Transverse colon (tissue), 4 donors: ENCODE measurements at regions not wholly inside any gene's neighbourhood (a gene's known extent, or its start where the extent isn't known, plus 50 kb on each side); places are given as distances from the start of the nearest gene placed in this dataset.

Source experiments
- DNase-seq: peaks from one replicate; pipeline ENCODE4 v3.0.0-alpha.2; 2019
- H3K27ac ChIP-seq, 4 donors: fragments of 200-600 bp; sonication (generic); 2 replicates each; pipeline ENCODE4 v1.5.1; 2016 to 2018; ENCODE audit warnings: inconsistent platforms in 4 of 4
- H3K27me3 ChIP-seq: fragments of 200-600 bp; sonication (generic); 2 replicates; pipeline ENCODE4 v1.5.1; 2017; ENCODE audit warnings: inconsistent platforms
- H3K36me3 ChIP-seq, 4 donors: fragments of 200-600 bp; sonication (generic); 2 replicates each; pipeline ENCODE4 v1.5.1; 2017 to 2019; ENCODE audit warnings: inconsistent platforms in 4 of 4
- H3K4me1 ChIP-seq, 4 donors: fragments of 200-600 bp; sonication (generic); 2 replicates each; pipeline ENCODE4 v1.5.1; 2017 to 2020; ENCODE audit warnings: inconsistent platforms in 4 of 4
- H3K4me3 ChIP-seq, 4 donors: fragments of 200-600 bp; sonication (generic); 1 replicate in 1 of 4; 2 replicates in 3 of 4; pipeline versions ENCODE4 v1.5.1 to v1.6.1; 2017 to 2019; ENCODE audit warnings: inconsistent platforms in 4 of 4
- H3K9me3 ChIP-seq, 2 donors: fragments of 200-600 bp; sonication (generic); 2 replicates each; pipeline ENCODE4 v1.5.1; 2017 to 2019; ENCODE audit warnings: inconsistent platforms in 2 of 2
- EP300 ChIP-seq: sonication (generic); formaldehyde crosslinking; IDR thresholded peaks from one replicate; pipeline ENCODE4 v1.6.1; 2017; ENCODE audit warnings: antibody characterized with exemption, low read depth
- POLR2A ChIP-seq: fragments of 450-650 bp; IDR thresholded peaks from one replicate; pipeline ENCODE4 v1.6.1; 2016; ENCODE audit warnings: antibody characterized with exemption, mild to moderate bottlenecking, moderate library complexity
- POLR2AphosphoS5 ChIP-seq, 3 donors: sonication (generic); formaldehyde crosslinking; IDR thresholded peaks; one replicate each; pipeline ENCODE4 v1.6.1; 2016; ENCODE audit warnings: antibody characterized with exemption in 3 of 3
- WGBS, 2 donors: methylation state at CpG; one replicate each; pipeline ENCODE4 v1.1.5; 2018; ENCODE audit warnings: low coverage in 1 of 2; 5-methylcytosine and 5-hydroxymethylcytosine counted together
- in situ Hi-C, 4 donors: fragments of 200-750 bp; cut with MboI; loops; one replicate each; pipeline versions ENCODE4 v1.15.0 to v1.15.1; 2017; ENCODE audit warnings: low sequenced_read_pairs in 3 of 4, low pct_ligation_motif_present in 1 of 4, low pct_unique_long_range_greater_than_20kb in 1 of 4
- intact Hi-C: fragments of 100-400 bp; cut with DNase I; formaldehyde crosslinking; loops from one replicate; pipeline ENCODE4 v1.15.1; 2023; ENCODE audit warnings: low total_unique reads
- TF ChIP-seq, protein P1 (sequence below), 5 experiments: fragments of 200-600 bp in 3 of 5; fragments of 450-650 bp in 2 of 5; sonication (generic) in 3 of 5; IDR thresholded peaks; 1 replicate in 2 of 5; 2 replicates in 3 of 5; pipeline ENCODE4 v1.5.1; 2016 to 2017; ENCODE audit warnings: antibody characterized with exemption in 5 of 5, inconsistent platforms in 3 of 5, mild to moderate bottlenecking in 2 of 5, moderate library complexity in 1 of 5

- Histone ChIP-seq H3K9me3 (no peaks in the 10 kb centered on the region), H3K27me3 (peaks cover 8% of the 10 kb centered on the region), H3K27ac (no peak overlapping the region), H3K36me3 (no peaks in the 10 kb centered on the region), H3K4me1 (peaks cover 0 to 9% (median 0%) of the 10 kb centered on the region in 4 donors), H3K4me3 (no peak overlapping the region)
- no peak for DNase-seq
- in situ Hi-C loops (no loop called here), intact Hi-C loops (no loop called here)
- 76 to 88% methylated on average over 10 of the region's 10 CpGs for WGBS, 2 donors
- TF ChIP-seq POLR2A (no peak), POLR2AphosphoS5 (IDR thresholded peaks at IDR 0.05) (no peak), EP300 (no peak)
- TF ChIP-seq, protein P1, sequence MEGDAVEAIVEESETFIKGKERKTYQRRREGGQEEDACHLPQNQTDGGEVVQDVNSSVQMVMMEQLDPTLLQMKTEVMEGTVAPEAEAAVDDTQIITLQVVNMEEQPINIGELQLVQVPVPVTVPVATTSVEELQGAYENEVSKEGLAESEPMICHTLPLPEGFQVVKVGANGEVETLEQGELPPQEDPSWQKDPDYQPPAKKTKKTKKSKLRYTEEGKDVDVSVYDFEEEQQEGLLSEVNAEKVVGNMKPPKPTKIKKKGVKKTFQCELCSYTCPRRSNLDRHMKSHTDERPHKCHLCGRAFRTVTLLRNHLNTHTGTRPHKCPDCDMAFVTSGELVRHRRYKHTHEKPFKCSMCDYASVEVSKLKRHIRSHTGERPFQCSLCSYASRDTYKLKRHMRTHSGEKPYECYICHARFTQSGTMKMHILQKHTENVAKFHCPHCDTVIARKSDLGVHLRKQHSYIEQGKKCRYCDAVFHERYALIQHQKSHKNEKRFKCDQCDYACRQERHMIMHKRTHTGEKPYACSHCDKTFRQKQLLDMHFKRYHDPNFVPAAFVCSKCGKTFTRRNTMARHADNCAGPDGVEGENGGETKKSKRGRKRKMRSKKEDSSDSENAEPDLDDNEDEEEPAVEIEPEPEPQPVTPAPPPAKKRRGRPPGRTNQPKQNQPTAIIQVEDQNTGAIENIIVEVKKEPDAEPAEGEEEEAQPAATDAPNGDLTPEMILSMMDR (IDR thresholded peaks at IDR 0.05), result no peak
Observed at GRCh38 chr5:17403695-17404490, 94.1 kb upstream of the TAF11L2 start.

- no peak for DNase-seq
- in situ Hi-C loops (no loop called here), intact Hi-C loops (no loop called here)
- Histone ChIP-seq H3K4me1 (peaks cover 0 to 9% (median 0%) of the 10 kb centered on the region in 4 donors), H3K36me3 (no peaks in the 10 kb centered on the region), H3K4me3 (no peak overlapping the region), H3K27ac (no peak overlapping the region), H3K9me3 (no peaks in the 10 kb centered on the region), H3K27me3 (peaks cover 4% of the 10 kb centered on the region)
- TF ChIP-seq, protein P1 (IDR thresholded peaks at IDR 0.05), result no peak
- TF ChIP-seq POLR2A, result no peak
- no peak for TF ChIP-seq EP300
- no peak for TF ChIP-seq POLR2AphosphoS5 (IDR thresholded peaks at IDR 0.05)
- WGBS, 2 donors, result 50 to 85% methylated on average over 2 of the region's 2 CpGs
Observed at GRCh38 chr5:17405976-17406375, 92.1 kb upstream of the TAF11L2 start.

DNA sequence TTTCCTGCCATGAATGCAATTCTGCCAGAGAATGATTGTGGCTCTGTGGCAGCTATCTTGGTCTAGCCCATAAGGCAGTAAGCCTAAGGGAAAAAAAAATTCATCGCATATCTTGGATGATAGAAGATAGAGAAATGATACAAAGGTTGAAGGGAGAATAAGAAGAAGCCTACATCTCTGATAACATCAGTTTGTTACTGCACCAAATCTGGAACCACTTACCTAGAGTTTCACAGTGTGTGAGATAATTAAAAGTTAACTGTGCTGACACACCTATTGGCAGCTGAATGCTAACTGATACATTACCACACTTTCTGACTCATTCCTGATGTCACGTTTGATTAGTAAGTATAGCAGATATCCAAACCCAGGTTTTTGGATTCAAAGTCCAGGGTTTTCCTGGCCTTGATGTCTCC lies 91.6 kb upstream of the TAF11L2 start:
- WGBS, 2 donors, result 50 to 69% methylated on average over 2 of the region's 2 CpGs
- Histone ChIP-seq H3K27ac (no peak overlapping the region), H3K27me3 (no peaks in the 10 kb centered on the region), H3K4me3 (no peak overlapping the region), H3K4me1 (peaks cover 0 to 8% (median 0%) of the 10 kb centered on the region in 4 donors), H3K9me3 (no peaks in the 10 kb centered on the region), H3K36me3 (no peaks in the 10 kb centered on the region)
- no peak for TF ChIP-seq POLR2A
- TF ChIP-seq EP300, result no peak
- no peak for TF ChIP-seq POLR2AphosphoS5 (IDR thresholded peaks at IDR 0.05)
- TF ChIP-seq, protein P1 (IDR thresholded peaks at IDR 0.05), result no peak
- in situ Hi-C loops (no loop called here), intact Hi-C loops (no loop called here)
- no peak for DNase-seq

DNA sequence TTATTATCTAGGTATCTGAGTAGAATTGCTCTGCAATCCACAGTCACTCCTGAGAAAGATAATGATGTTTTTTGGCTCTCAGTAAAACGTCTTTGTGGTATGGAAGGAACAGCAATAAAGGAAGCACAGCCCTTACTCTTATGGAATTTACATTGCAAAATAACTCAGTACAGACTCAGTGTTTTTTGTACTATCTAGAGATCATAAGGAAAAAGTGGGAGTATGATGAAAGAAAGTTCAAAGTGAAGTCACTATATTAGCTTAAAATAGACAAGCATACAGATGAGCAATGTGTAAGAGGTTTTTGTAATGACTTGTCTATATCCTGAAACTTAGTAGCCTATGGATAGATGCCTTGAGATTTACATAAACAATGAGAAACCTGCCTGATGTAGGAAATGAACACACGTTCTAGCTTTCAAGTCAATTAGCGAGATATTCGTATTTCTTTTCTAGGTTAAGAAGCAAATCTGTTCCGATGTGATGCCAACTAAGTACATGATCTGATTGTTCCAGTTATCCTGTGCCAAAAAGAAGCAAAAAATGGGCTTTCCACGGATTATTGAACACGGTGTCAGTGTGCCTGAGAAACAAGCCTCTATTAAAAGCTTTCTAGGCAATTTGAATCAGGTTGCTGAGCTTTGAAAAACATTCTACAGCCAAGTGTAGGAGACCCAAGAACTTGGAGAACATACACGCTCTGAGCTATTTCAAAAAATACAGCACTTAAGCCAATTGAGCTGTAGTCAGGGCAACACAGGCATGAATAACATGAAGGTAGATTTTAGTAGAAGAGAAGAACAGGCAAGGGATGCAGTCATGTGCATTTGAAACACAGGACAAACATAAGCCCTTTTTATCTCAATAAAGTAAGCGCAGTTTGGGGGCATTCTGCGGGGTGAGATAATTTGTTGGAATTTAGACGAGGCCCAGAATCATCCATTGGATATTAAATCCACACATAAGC lies 86.3 kb upstream of the TAF11L2 start:
- DNase-seq, result no peak
- H3K27me3 ChIP-seq, result no peaks in the 10 kb centered on the region
- in situ Hi-C loops, result no loop called here
- H3K9me3 ChIP-seq, result no peaks in the 10 kb centered on the region
- no peak overlapping the region for H3K4me3 ChIP-seq
- H3K4me1 ChIP-seq, result no peaks in the 10 kb centered on the region
- H3K27ac ChIP-seq, result no peak overlapping the region
- no peaks in the 10 kb centered on the region for H3K36me3 ChIP-seq
- 72 to 79% methylated on average over 6 to 11 of the region's 11 CpGs for WGBS, 2 donors
- intact Hi-C loops, result no loop called here
- TF ChIP-seq POLR2A (no peak), POLR2AphosphoS5 (IDR thresholded peaks at IDR 0.05) (no peak), EP300 (no peak)
- TF ChIP-seq, protein P1 (IDR thresholded peaks at IDR 0.05), result no peak
